ENCODE measurements at regions not wholly inside any gene's neighbourhood (a gene's known extent, or its start where the extent isn't known, plus 50 kb on each side); places are given as distances from the start of the nearest gene placed in this dataset.
A peak's percentile ranks its signal among the peaks of the same experiment; 100 is the strongest.

DNA sequence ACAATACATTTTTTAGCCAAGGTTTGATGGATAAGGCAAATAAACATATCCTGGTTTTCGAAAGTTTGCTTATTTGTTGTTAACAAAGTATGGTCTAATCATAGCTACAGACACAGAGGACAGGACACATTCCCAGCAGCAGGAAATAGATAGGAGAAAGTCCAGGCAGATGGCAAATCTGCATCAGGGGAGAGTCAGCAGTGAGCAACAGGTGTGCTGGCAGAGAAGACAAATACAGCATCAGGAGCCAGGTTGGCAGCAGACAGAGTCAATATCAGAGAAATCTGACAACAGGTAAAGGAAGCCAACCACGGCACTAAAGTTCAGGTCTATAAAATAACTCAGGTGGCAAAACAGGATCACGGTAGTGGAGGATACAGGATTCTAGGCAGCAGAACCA lies 210.7 kb upstream of the PTBP2 start:
- Histone ChIP-seq H3F3A (ENCODE audit: insufficient read depth, low read depth) (no peaks in the 10 kb centered on the region), H3K27ac (no peak overlapping the region), H3K27me3 (ENCODE audit: insufficient read depth, low read depth) (no peaks in the 10 kb centered on the region), H3K79me2 (ENCODE audit: low read depth) (no peaks in the 10 kb centered on the region), H3K9me2 (ENCODE audit: insufficient read depth) (no peaks in the 10 kb centered on the region), H2AFZ (no peak overlapping the region), H3K4me3 (no peak overlapping the region), H3K9me3 (ENCODE audit: insufficient read depth, low read depth) (no peaks in the 10 kb centered on the region), H3K4me2 (no peak overlapping the region), H3K36me3 (ENCODE audit: low read depth) (no peaks in the 10 kb centered on the region), H4K20me1 (ENCODE audit: insufficient read depth) (no peaks in the 10 kb centered on the region), H3K4me1 (replicated peaks; ENCODE audit: insufficient read depth) (no peaks in the 10 kb centered on the region)
- TF ChIP-seq, protein P1, sequence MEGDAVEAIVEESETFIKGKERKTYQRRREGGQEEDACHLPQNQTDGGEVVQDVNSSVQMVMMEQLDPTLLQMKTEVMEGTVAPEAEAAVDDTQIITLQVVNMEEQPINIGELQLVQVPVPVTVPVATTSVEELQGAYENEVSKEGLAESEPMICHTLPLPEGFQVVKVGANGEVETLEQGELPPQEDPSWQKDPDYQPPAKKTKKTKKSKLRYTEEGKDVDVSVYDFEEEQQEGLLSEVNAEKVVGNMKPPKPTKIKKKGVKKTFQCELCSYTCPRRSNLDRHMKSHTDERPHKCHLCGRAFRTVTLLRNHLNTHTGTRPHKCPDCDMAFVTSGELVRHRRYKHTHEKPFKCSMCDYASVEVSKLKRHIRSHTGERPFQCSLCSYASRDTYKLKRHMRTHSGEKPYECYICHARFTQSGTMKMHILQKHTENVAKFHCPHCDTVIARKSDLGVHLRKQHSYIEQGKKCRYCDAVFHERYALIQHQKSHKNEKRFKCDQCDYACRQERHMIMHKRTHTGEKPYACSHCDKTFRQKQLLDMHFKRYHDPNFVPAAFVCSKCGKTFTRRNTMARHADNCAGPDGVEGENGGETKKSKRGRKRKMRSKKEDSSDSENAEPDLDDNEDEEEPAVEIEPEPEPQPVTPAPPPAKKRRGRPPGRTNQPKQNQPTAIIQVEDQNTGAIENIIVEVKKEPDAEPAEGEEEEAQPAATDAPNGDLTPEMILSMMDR (conservative IDR thresholded peaks at IDR 0.05) = no peak
- no peak for TF ChIP-seq EZH2 (IDR thresholded peaks at IDR 0.05; ENCODE audit: low read depth)
- ChIA-PET POLR2A (ENCODE audit: unreplicated experiment) (no interaction called here), CTCF (no interaction called here)
- DNase-seq = peak in 1 of 2 experiments; percentile 17
- intact Hi-C loops (cut with micrococcal nuclease; ENCODE audit: unreplicated experiment) = no loop called here
- no TSS peak for BruUV-seq (replicated peaks)

DNA sequence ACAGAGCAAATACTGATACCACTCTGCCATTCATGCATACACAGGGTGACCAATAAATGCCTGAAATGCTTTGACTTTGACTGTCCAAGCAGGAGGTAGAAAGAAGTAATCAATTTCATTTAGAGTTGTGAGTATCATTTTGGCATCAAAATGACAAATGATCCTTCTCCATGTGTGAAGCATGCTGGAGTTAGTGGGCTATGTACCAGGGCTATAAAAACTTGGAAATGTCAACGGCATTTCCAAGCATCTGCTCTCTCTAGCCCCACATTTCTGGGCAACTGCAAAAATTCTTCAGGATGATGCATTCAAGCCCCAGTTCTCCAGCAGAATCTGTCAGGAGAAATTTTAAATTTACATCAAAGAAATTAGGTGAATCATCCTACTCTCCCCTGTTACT lies 208.4 kb upstream of the PTBP2 start:
- DNase-seq = peak in 1 of 2 experiments; percentile 33
- Histone ChIP-seq H3K9me2 (ENCODE audit: insufficient read depth) (no peaks in the 10 kb centered on the region), H3K4me1 (replicated peaks; ENCODE audit: insufficient read depth) (no peaks in the 10 kb centered on the region), H3K9me3 (ENCODE audit: insufficient read depth, low read depth) (no peaks in the 10 kb centered on the region), H2AFZ (no peak overlapping the region), H3K27ac (no peak overlapping the region), H3K4me3 (no peak overlapping the region), H3K27me3 (ENCODE audit: insufficient read depth, low read depth) (no peaks in the 10 kb centered on the region), H4K20me1 (ENCODE audit: insufficient read depth) (no peaks in the 10 kb centered on the region), H3K36me3 (ENCODE audit: low read depth) (no peaks in the 10 kb centered on the region), H3F3A (ENCODE audit: insufficient read depth, low read depth) (no peaks in the 10 kb centered on the region), H3K79me2 (ENCODE audit: low read depth) (no peaks in the 10 kb centered on the region), H3K4me2 (no peak overlapping the region)
- ChIA-PET POLR2A (ENCODE audit: unreplicated experiment) (no interaction called here), CTCF (no interaction called here)
- BruUV-seq (replicated peaks) = no TSS peak
- intact Hi-C loops (cut with micrococcal nuclease; ENCODE audit: unreplicated experiment) = no loop called here
- TF ChIP-seq, protein P1 (conservative IDR thresholded peaks at IDR 0.05) = no peak
- TF ChIP-seq EZH2 (IDR thresholded peaks at IDR 0.05; ENCODE audit: low read depth) = no peak

DNA sequence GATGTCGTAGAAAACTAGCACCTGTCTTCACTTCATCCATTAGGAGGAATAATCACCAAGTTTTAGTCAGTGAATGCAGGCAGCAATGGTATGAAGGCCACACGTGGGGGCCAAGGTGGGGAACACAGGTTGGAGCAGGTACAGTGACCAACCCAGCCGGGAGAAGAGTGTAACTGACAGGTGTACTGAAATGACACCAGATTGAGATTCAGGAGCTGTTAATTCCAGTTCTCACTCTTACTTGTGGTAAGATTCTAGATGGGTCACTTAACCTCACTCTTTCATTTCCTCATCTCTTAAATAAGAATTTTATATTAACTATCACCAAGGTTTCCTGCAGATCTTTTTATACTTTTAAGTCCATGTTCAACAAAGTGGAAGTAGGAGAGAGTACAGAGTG lies 206.2 kb upstream of the PTBP2 start:
- no peaks in the 10 kb centered on the region for H3K4me1 ChIP-seq (replicated peaks; ENCODE audit: insufficient read depth)
- H3K9me3 ChIP-seq (ENCODE audit: insufficient read depth, low read depth) = no peaks in the 10 kb centered on the region
- H2AFZ ChIP-seq = no peak overlapping the region
- DNase-seq = no peak
- H3F3A ChIP-seq (ENCODE audit: insufficient read depth, low read depth) = no peaks in the 10 kb centered on the region
- no peaks in the 10 kb centered on the region for H3K9me2 ChIP-seq (ENCODE audit: insufficient read depth)
- CTCF ChIA-PET = no interaction called here
- H3K27me3 ChIP-seq (ENCODE audit: insufficient read depth, low read depth) = no peaks in the 10 kb centered on the region
- no peak overlapping the region for H3K4me2 ChIP-seq
- TF ChIP-seq EZH2 (IDR thresholded peaks at IDR 0.05; ENCODE audit: low read depth) = no peak
- TF ChIP-seq, protein P1 (conservative IDR thresholded peaks at IDR 0.05) = no peak
- no TSS peak for BruUV-seq (replicated peaks)
- no peak overlapping the region for H3K4me3 ChIP-seq
- H4K20me1 ChIP-seq (ENCODE audit: insufficient read depth) = no peaks in the 10 kb centered on the region
- POLR2A ChIA-PET (ENCODE audit: unreplicated experiment) = no interaction called here
- H3K27ac ChIP-seq = no peak overlapping the region
- intact Hi-C loops (cut with micrococcal nuclease; ENCODE audit: unreplicated experiment) = no loop called here
- no peaks in the 10 kb centered on the region for H3K36me3 ChIP-seq (ENCODE audit: low read depth)
- no peaks in the 10 kb centered on the region for H3K79me2 ChIP-seq (ENCODE audit: low read depth)

Measured in PC-9 (cell line).